GM19351 (cell line): ENCODE measurements at regions not wholly inside any gene's neighbourhood (a gene's known extent, or its start where the extent isn't known, plus 50 kb on each side); places are given as distances from the start of the nearest gene placed in this dataset.
"Not testable (repeated sequence)": the region's sequence is repeated elsewhere in the genome, so short reads cannot be mapped to it uniquely, and the experiment has no call there.

Experiments used
- ATAC-seq: cut with Tn5 transposase; IDR thresholded peaks from one replicate; pipeline ENCODE4 v1.9.1; 2021; ENCODE audit warnings: mild to moderate bottlenecking, moderate library complexity; ENCODE audit not compliant: unreplicated experiment

DNA sequence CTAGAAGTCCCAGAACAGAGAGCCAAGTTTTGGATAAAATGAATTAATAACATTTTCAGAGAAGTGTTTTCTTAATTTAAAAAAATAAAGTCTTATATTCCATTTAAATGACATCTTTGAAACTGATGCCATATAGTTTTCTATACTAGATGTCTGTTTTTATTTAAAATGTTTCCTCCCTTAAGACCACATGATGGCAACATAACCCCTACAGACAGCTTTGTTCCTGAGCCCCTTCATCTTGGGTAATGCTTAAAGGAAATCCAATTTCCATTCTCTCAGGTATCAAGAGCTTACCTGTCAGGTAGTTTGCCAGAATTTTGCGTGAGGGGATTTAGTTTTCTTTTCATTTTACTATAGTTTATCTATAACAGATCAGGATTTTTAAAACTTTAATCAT lies 181.4 kb upstream of the UGT8 start:
- no peak for ATAC-seq

- no peak for ATAC-seq
Observed at GRCh38 chr4:114420069-114420468, 178.5 kb upstream of the UGT8 start.

DNA sequence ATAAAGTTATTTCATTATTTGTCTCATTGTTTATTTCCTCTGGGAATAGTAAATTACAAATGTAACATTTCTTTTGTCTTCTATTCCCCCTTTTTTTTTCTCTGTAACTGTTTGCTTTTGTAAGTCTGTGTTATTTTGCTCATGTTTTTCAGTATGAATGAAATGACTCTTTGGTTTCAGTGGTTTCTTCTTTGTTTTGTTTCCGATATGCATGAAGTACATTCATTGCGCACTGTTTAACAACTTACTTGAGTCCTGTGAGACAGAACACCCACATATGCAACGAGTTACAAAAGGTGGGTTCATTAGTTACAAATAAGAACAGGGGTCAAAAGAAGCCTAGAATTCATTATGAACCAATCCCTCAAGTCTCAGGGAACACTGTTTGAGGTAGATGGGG lies 175.0 kb upstream of the UGT8 start:
- peak; percentile 99 for ATAC-seq

DNA sequence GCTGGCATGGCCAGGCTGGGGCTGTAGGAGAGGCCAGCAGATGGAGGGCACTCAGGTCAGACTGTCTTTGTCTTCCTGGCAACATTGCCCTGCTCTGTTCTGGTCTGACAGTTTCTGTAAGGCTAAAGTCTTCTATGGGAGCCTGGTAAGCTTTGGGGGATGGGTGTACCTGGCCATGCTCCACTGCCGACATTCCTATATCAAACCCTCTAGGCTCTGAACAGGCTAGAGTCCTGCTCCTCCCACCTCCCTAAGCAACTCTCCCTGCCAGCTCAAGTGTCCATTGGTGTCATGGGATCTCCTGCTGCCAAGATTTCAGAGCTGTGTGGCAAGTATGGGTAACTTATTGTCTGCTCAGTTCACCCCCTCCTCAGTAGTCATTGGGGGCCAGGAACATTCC lies 163.5 kb upstream of the UGT8 start:
- no peak for ATAC-seq

GRCh38 chr4:114442856-114443255 lies 155.8 kb upstream of the UGT8 start:
- no peak for ATAC-seq

DNA sequence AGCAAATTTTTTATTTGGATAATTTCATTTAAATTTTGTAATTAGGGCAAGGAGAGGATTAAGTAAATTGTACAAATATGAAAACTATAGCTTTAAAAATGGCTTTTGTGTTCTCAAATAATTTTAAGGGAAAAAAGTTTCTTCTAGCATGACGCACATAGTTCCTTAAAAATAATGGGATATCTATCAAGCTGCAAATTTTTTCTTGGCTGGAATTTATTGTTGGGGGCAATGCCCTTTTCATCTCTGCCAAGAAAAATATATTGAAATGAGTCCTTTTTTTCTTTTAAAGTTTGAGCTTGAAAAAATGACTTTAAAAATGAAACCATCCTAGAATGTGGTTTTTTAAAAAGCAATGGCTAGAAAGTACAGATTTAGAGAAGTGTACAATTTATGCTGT lies 154.4 kb upstream of the UGT8 start:
- no peak for ATAC-seq

GRCh38 chr4:114447963-114448516 lies 150.6 kb upstream of the UGT8 start:
- ATAC-seq = not testable (repeated sequence)

DNA sequence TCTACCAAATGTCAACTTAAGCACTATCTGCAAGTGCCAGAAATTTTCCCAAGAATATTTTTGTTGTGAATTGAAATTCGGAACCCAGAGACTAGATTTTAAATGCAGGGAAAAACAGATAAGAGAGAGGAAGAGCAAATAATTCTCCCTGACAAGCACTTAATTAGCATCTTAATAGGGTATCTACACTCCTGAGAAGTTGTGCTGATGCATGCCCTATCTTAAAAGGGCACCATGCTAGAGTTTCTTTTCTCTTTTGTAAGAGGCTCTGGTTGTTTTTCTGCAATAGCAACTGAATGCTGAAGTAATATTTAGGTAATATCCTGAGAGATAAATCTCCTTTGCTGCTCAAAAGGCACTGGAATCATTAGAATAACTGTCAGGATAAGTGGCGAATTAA lies 139.9 kb upstream of the UGT8 start:
- no peak for ATAC-seq

GRCh38 chr4:114464726-114465272 lies 133.8 kb upstream of the UGT8 start:
- no peak for ATAC-seq

DNA sequence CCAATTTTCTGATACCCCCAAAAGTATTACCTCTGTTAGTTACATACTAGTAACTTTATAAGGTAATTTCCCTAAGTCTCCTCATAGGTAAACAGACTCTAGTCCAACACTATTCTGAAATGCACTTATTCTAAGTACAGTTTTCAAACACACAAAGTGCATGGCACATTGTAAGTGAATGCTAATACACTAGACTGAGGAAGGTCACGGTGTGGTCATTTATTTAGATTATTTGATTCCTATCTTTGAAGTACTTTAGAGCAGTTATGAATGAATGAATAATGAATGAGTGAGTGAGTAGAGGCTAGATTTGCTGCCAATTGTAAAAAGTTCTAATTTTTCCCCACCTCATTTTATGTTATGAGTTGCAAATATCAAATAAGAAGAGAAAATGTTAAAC lies 132.8 kb upstream of the UGT8 start:
- ATAC-seq = no peak

GRCh38 chr4:114466299-114466698 lies 132.3 kb upstream of the UGT8 start:
- no peak for ATAC-seq

DNA sequence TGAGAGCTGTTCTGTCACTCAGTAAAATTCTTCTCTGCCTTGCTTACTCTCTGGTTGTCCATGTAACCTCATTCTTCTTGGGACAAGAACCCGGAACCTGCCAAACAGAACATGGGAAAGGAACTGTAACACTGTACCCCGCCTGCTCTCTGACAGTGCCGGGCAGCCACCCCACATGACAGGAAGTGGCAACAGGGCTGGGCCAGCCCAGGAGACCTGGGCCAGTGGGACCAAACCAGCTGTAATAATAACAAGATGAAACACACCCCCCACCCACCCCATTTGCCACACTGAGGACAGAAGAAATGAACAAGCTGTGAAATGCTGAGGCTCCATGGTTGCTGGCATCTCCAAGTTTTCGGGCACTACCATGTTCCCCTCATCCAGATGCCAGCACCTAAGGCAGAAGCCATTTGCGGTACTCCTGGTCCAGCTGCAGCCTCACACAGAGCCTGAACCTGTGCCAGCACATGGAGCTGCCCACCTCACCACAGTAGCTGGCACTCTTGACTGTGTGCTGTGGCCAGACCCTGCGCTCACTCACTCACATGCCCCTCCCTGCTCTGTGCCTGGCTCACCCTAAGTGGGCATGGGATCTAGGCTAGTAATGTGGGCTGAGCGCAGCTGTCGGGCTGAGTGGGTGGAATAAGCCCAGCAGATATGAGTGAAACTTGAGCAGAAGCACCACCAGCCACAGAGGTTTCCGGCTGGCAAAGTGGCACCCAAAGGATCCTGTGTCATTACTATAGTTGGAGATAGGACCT lies 126.2 kb upstream of the UGT8 start:
- no peak for ATAC-seq

DNA sequence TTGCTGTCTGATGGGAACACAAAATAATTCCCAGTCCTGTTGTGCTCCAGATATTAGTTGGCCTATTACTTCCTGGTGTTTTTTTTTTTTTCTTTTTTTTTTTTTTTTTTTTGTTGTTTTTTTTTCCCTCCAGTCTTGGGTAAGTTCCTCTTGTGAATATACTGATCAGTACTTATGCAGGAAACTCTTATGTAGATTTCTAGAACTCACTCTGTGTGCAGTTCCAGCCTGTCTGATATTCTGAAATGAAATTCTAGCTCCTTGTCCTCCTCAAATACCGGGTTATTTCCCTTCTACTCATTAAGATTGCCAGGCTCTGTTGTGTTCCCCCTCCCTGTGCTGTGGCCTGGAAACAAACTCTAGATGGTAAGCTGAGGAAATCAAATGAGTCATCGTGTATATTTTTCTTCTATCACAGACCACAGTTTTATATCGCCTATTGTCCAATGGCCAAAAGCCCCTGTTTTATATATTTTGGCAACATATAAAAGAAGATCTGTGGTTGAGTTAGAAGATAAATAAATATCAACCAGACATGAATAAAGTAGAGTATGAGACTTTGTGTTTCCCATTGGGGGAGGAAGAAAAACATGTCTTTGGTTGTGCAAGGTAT lies 124.3 kb upstream of the UGT8 start:
- ATAC-seq = no peak

DNA sequence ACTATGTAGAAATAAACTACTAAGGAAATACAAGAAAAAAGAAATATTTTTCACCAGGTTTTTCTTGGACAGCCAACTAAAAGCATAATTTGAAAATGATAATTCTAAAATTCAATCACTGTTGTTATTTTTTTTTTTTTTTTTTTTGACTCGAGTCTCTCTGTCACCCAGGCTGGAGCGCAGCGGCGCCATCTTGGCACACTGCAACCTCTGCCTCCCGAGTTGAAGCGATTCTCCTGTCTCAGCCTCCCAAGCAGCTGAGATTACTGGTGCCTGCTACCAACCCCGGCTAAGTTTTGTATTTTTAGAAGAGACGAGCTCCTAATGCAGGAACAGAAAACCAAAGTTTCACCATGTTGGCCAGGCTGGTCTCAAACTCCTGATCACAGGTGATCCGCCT lies 122.3 kb upstream of the UGT8 start:
- ATAC-seq = no peak

DNA sequence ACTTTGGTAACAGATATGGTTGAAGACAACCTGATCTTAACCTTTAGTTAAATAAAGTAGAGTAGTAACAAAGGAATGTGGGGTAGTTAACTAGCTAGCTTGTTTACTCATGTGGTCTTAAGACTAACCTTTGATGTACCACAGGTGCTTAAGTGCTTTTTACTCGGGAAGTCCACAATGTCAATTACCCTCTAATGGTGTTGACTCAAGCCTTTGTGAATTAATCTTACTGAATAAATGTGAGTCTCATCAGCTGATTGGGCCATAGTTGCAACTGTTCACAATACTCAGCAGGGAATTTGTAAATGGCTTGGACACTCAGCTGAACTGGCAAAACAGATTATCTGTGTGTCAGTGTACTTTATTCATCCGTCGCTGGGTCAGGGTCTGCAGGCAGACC lies 119.0 kb upstream of the UGT8 start:
- ATAC-seq = no peak

- ATAC-seq = no peak
Observed at GRCh38 chr4:114481856-114482255, 116.8 kb upstream of the UGT8 start.

- ATAC-seq = no peak
Observed at GRCh38 chr4:114487101-114487500, 111.5 kb upstream of the UGT8 start.

GRCh38 chr4:114488301-114488982 lies 110.2 kb upstream of the UGT8 start:
- ATAC-seq = no peak

DNA sequence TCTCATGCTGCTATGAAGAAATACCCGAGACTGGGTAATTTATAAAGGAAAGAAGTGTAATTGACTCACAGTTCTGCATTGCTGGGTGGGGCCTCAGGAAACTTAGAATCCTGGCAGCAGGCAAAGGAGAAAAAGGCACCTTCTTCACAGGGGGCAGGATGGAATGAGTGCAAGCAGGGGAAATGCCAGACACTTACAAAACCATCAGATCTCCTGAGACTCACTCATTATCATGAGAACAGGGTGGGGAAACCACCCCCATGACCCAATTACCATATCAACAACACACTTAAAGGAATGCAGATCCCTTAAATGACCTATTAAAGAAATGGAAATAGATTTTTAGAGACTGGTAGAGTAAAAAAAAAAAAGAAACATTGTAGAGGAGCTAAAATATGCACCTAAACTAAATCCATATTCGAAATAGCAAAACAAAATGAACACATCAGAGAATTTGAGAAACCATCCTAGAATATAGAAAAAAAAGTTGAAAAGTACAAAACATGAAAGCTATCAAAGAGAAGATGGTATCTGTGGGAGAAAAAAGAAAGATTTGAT lies 104.3 kb upstream of the UGT8 start:
- ATAC-seq = no peak

DNA sequence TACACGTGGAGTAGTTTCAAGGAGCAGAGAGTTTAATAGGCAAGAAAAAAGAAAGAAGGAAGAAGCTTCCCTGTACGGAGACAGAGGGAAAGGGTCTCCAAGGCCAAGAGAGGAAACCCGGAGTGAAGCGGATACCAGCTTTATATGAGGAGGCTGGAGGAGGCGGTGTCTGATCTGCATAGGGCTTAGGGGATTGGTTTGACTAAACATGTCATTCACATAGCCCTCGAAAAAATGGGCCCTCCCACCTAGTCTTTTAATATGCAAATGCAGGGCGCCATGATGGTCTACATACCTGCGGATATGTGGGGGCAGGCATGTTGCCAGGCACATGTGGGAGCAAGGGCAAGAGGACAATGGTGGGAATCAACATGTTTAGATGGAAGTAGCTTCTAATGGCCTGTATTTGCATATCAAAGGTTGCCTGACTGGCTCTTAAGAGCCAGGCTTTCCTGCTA lies 103.1 kb upstream of the UGT8 start:
- no peak for ATAC-seq

GRCh38 chr4:114497116-114497515 lies 101.5 kb upstream of the UGT8 start:
- no peak for ATAC-seq
